Activated naive CD4-positive, alpha-beta T cell treated with anti-CD3 and anti-CD28 coated beads for 36 hours (primary cell): ENCODE measurements at regions not wholly inside any gene's neighbourhood (a gene's known extent, or its start where the extent isn't known, plus 50 kb on each side); places are given as distances from the start of the nearest gene placed in this dataset.

Experiments
- CTCF ChIA-PET: fragments of 350-600 bp; sonication (Branson Sonifier 250); formaldehyde crosslinking; loops from one replicate; lab custom pipeline; 2021; ENCODE audit warnings: antibody characterized with exemption; lab: Charles Lee
- DNase-seq: peaks from one replicate; pipeline ENCODE4 v3.0.0-alpha.2; 2020
- H3K27ac Mint-ChIP-seq: one replicate; pipeline ENCODE4 v1.8.0; 2021; ENCODE audit warnings: mild to moderate bottlenecking, mixed read lengths
- H3K27me3 Mint-ChIP-seq: one replicate; pipeline ENCODE4 v1.8.0; 2021; ENCODE audit warnings: low read depth, mixed read lengths
- H3K36me3 Mint-ChIP-seq: one replicate; pipeline ENCODE4 v1.8.0; 2021; ENCODE audit warnings: low read depth, mixed read lengths
- H3K4me1 Mint-ChIP-seq: one replicate; pipeline ENCODE4 v1.8.0; 2021; ENCODE audit warnings: low read depth, mixed read lengths
- H3K4me3 Mint-ChIP-seq: one replicate; pipeline ENCODE4 v1.8.0; 2021; ENCODE audit warnings: mild to moderate bottlenecking, moderate library complexity, mixed read lengths
- H3K9me3 Mint-ChIP-seq: one replicate; pipeline ENCODE4 v1.8.0; 2021; ENCODE audit warnings: mixed read lengths
- intact Hi-C: fragments of 100-400 bp; cut with micrococcal nuclease; formaldehyde crosslinking; loops from one replicate; pipeline ENCODE4 v1.15.1; 2023

DNA sequence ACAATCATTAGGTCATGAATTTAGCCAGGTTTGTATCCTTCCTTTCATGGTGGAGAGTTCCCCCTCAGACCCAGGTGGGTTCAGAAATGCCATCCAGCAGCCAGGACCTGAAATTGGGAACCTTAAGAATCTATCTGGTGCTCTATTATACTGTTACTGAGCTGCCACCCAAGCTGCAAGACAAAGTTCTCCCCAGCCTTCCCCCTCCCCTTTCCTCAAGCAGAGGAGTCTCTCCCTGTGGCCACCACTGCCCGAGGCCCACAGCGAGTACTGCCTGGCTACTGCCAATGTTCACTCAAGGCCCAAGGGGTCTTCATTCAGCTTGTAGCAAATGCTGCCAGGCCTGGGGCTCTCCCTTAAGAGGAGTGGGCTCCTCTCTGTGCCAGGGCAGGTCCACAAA is 133.8 kb downstream of the TMEM38B start:
- Mint-ChIP-seq H3K4me3 (no peak overlapping the region), H3K27me3 (no peaks in the 10 kb centered on the region), H3K27ac (no peak overlapping the region), H3K9me3 (peaks cover 5% of the 10 kb centered on the region), H3K4me1 (no peaks in the 10 kb centered on the region), H3K36me3 (peaks cover 2% of the 10 kb centered on the region)
- CTCF ChIA-PET: interaction anchor here (0.5 to 3.1 kb wide), 3 partner anchors 14 to 697 kb away, joined by 3 to 10 read pairs (median 3); no protein-coding TSS in a partner anchor
- DNase-seq: no peak
- intact Hi-C loops: no loop called here

DNA sequence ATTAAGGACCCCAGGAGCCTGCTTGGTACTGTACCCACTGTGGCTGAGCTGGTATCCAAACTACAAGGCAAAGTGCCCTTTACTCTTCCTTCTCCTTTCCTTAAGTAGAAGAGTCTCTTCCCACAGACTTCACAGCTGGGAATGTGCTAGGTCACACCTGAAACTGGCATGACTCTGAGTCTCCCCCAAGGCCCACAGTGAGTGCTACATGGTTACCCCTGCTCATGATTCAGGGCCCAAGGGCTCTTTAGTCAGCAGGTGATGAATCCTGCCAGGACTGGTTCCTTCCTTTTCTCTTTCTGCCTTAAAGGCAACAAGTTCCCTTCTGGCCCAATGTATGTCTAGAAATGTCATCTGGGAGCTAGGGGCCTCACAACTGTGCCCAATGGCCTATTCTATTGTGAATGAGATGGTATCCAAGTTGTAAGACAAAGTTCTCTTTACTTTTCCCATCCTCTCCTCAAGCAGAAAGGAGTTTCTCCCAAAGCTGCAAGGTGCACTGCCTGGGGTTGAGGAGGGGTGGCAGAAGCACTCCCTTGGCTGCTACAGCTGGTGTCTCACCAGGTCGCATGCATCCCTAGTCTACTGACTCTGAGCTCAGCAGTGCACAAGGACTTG is 134.4 kb downstream of the TMEM38B start:
- intact Hi-C loops: no loop called here
- no peak overlapping the region for H3K4me3 Mint-ChIP-seq
- CTCF ChIA-PET: interaction anchor here (0.5 to 3.1 kb wide), 3 partner anchors 13 to 696 kb away, joined by 3 to 10 read pairs (median 3); no protein-coding TSS in a partner anchor

DNA sequence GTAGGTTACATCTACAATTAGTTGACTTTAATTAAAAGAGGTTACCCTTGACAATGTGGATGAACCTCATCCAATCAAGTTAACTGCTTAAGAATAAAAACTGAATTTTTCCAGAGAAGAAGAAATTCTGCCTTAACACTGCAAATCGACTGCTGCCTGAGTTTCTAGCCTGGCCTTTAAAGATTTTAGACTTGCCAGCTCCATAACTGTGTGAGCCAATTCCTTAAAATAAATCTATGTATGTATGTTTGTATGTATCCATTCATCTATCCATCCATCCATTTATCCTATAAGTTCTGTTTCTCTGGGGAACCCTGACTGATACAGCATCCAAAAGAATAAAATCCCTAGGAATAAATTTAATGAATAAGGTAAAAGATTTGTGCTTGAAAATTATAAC is 136.1 kb downstream of the TMEM38B start:
- no peak overlapping the region for H3K4me3 Mint-ChIP-seq
- CTCF ChIA-PET: no interaction called here
- H3K27me3 Mint-ChIP-seq: no peaks in the 10 kb centered on the region
- DNase-seq: no peak
- peaks cover 2% of the 10 kb centered on the region for H3K36me3 Mint-ChIP-seq
- intact Hi-C loops: no loop called here
- no peaks in the 10 kb centered on the region for H3K9me3 Mint-ChIP-seq
- H3K4me1 Mint-ChIP-seq: no peaks in the 10 kb centered on the region
- H3K27ac Mint-ChIP-seq: no peak overlapping the region

More for the DNA sequence above, 134.4 kb downstream of the TMEM38B start:
- Mint-ChIP-seq H3K4me1 (no peaks in the 10 kb centered on the region), H3K27me3 (no peaks in the 10 kb centered on the region), H3K36me3 (peaks cover 2% of the 10 kb centered on the region), H3K27ac (no peak overlapping the region), H3K9me3 (peaks cover under 1% of the 10 kb centered on the region)
- no peak for DNase-seq

DNA sequence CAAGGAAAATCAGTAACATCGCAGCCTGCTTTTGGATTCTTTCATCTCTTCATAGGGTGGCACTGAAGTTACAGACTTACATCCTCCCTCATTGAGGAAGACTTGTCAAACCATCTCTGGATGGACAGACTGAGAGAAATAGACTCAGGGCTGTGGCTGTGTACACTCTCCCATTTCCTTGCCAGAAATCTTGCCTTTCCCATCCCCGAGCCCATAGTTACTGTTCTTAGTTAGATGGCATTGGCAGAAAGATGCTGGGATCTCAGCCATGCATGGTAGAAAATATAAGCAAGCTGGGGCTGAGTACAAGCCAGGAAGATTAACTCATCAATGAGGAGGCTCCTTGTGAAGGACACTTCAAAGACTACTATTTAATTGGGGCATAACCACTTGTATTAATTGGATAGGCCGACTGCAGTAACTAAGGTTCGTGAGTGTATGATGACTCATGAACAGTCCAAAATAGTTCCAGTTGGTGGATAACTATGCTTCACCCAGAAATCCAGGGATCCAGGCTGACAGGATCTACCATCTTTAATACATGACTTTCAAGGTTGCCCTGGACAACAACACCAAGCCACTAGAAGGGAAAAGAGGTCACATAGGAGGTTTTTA is 137.9 kb downstream of the TMEM38B start:
- intact Hi-C loops: no loop called here
- Mint-ChIP-seq H3K36me3 (peaks cover 2% of the 10 kb centered on the region), H3K4me1 (no peaks in the 10 kb centered on the region), H3K27me3 (no peaks in the 10 kb centered on the region), H3K4me3 (no peak overlapping the region), H3K27ac (no peak overlapping the region), H3K9me3 (no peaks in the 10 kb centered on the region)
- no peak for DNase-seq
- CTCF ChIA-PET: interaction anchor here (2.6 kb wide), 1 partner anchor 10 kb away, joined by 7 read pairs; no protein-coding TSS in a partner anchor

DNA sequence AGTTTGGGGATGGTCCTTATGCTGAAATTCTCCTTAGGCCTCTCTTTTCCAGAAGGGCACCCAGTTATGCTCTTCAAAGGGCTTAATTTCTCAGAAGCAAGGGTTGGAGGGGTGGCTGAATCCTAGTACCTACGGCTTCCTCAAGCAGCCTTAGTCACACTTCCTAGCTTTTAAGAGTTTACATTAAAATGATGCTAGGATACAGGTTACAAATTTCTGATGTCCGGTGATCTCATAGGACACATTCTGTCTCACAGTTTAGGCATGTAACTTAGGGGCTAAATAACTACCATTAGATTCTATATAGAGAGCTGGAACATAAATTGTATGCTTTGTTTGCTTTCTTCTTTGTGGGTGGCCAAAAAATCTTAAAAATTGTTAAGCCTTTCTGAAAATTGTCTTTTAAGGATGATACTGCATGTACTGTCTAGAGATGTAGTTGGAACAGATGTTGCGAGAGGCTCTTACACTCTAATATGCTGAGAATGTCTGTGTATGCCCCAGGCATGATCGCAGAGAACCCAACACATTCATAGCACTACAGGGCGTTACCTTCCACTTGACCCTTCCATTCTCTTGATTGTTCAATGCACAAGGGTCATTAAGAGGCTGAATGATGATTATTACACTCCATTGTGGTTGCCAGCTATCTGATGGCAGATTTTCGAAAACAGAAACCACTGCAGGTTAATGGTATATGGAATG is 139.1 kb downstream of the TMEM38B start:
- peaks cover 2% of the 10 kb centered on the region for H3K36me3 Mint-ChIP-seq
- CTCF ChIA-PET: interaction anchor here (1.3 to 2.6 kb wide), 2 partner anchors 8 to 48 kb away, joined by 3 to 7 read pairs; no protein-coding TSS in a partner anchor
- no peaks in the 10 kb centered on the region for H3K4me1 Mint-ChIP-seq

DNA sequence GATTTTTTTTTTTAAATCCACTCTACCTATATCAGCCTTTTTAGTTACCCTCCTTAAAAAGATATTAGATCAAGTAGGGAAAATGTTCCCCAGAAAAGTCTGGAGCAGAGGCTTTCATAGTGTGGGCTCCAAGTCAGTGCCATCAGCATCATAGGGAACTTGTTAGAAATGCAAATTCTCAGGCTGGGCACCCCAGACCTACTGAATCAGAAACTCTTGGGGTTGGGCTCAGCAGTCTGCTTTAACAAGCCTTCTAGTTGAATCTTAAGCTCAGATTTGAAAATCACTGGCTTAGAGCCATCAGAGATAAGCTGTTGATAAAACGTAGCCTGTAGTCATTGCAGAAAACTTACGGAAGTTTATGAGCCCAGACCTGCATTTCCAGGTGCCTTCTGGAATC is 140.1 kb downstream of the TMEM38B start:
- no peaks in the 10 kb centered on the region for H3K9me3 Mint-ChIP-seq
- H3K4me3 Mint-ChIP-seq: no peak overlapping the region
- H3K36me3 Mint-ChIP-seq: no peaks in the 10 kb centered on the region
- no peaks in the 10 kb centered on the region for H3K4me1 Mint-ChIP-seq
- H3K27me3 Mint-ChIP-seq: no peaks in the 10 kb centered on the region
- no peak for DNase-seq
- no peak overlapping the region for H3K27ac Mint-ChIP-seq
- CTCF ChIA-PET: interaction anchor here (1.3 to 2.6 kb wide), 2 partner anchors 7 to 47 kb away, joined by 3 to 7 read pairs; no protein-coding TSS in a partner anchor
- intact Hi-C loops: no loop called here

More for the DNA sequence above, 139.1 kb downstream of the TMEM38B start:
- Mint-ChIP-seq H3K27me3 (no peaks in the 10 kb centered on the region), H3K4me3 (no peak overlapping the region), H3K27ac (no peak overlapping the region), H3K9me3 (no peaks in the 10 kb centered on the region)
- intact Hi-C loops: no loop called here
- no peak for DNase-seq

DNA sequence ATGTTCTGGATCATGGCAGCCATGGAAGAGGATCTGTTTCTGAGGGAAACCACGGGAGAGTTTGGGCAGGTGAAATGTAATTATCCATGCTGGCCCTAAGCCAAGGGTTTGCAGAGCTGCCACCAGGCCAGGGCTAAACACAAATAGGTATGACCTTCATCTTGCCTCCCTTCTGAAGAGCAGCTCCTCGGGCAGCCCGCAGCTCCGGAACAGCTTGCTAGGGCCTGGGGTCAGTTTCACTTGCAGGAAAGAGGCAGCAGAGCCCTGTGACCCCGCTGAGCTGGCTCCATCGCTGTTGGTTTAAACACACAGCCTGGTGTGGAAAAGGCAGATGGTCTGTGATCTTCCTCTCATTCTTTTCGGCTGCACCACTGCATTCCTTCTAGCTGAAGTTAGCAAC is 141.4 kb downstream of the TMEM38B start:
- no peaks in the 10 kb centered on the region for H3K4me1 Mint-ChIP-seq
- H3K27ac Mint-ChIP-seq: no peak overlapping the region
- CTCF ChIA-PET: no interaction called here
- no peaks in the 10 kb centered on the region for H3K9me3 Mint-ChIP-seq
- H3K4me3 Mint-ChIP-seq: no peak overlapping the region
- intact Hi-C loops: no loop called here
- H3K36me3 Mint-ChIP-seq: no peaks in the 10 kb centered on the region
- H3K27me3 Mint-ChIP-seq: no peaks in the 10 kb centered on the region
- DNase-seq: no peak

DNA sequence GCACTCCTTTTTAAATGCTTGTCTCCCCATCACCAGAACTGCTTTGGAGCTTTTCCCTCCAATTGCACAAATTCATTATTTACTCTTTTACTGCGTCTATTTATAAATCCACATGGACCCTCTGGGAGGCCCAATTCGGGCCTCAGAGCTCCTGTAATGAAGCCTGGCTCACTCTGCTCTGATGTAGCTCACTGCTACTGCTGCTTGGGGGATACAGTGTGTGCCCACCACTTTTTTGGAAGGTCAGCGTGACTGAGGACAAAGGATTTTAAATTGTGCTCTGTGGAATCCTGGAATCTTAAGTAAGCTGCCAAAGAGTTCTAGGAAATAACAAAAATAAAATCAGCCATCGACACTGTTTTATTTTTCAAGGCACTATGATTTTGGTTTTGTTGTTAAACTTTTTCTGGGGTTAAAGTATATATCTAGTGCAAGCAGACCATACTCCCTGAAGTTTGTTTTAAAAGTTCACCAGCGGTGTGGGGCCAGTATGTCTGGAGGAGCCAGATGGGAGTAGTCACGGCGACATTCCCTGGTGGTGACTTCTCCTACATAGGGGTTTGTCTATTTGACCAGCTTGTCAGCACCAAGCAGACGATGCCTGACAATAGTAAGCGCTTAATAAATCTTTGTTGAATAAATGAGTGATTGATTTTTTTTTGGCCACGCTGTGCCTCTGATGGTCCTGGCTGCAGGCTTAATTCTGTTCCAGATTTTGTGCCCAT is 142.8 kb downstream of the TMEM38B start:
- H3K36me3 Mint-ChIP-seq: no peaks in the 10 kb centered on the region
- intact Hi-C loops: no loop called here
- no peaks in the 10 kb centered on the region for H3K4me1 Mint-ChIP-seq
- H3K27me3 Mint-ChIP-seq: no peaks in the 10 kb centered on the region
- H3K27ac Mint-ChIP-seq: no peak overlapping the region
- H3K4me3 Mint-ChIP-seq: no peak overlapping the region
- DNase-seq: no peak
- CTCF ChIA-PET: interaction anchor here (0.7 to 1.0 kb wide), 2 partner anchors 8 to 1496 kb away, joined by 3 read pairs; no protein-coding TSS in a partner anchor
- no peaks in the 10 kb centered on the region for H3K9me3 Mint-ChIP-seq

DNA sequence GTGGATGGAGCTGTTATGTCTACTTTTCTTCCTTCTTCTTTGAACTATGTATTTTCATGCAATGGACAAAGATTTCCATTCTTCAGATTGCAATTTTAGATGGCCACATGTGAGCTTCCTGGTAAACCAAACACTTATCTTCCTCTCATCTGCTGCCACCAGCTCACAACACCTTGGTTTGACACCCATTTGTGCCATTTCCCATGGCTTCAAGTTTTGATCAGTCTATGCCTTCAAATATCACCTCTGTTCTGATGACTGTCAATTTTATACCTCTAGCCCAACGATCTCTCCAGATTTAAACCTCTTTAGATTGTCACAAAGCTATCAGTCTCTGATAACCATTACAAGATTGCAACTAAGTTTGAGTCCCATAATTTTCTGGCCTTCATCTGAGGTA is 147.2 kb downstream of the TMEM38B start:
- Mint-ChIP-seq H3K27me3 (no peaks in the 10 kb centered on the region), H3K36me3 (no peaks in the 10 kb centered on the region), H3K9me3 (no peaks in the 10 kb centered on the region), H3K27ac (no peak overlapping the region), H3K4me1 (no peaks in the 10 kb centered on the region), H3K4me3 (no peak overlapping the region)
- CTCF ChIA-PET: interaction anchor here (0.6 to 7.6 kb wide), 9 partner anchors 9 to 521 kb away, joined by 3 to 149 read pairs (median 7); no protein-coding TSS in a partner anchor
- intact Hi-C loops: loop anchor here (5.0 kb wide), 2 partner anchors 234 to 1021 kb away; partner anchors contain the start of gene ZNF462
- DNase-seq: no peak

DNA sequence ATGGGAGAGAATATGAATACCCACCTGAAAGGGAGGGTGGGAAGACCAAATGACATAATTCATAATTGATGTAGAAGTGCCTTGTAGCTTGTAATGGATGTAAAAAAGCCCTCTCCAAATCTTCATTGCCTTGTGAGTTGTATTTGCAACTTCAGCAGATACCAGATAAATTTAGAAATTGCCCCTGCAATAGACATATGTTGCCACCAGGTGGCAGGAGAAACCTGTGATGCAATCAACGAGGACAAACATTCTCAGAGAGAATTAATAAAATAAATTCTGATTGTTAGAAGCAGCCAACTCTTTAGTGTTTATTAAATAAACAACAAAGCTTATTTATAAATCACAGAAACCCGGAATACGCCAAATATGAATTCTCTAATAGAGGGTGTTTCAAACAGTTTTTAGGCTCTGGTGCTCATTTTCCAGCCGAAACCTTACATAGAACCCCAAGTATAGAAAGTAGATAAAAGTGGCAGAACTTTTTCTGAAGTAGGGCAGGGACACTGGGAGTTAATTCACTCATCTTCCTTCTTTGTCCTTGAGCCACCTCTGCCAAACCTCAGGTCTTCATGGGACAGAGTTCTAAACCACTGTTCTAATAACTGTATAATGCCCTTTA is 147.8 kb downstream of the TMEM38B start:
- Mint-ChIP-seq H3K4me1 (no peaks in the 10 kb centered on the region), H3K27ac (no peak overlapping the region), H3K27me3 (no peaks in the 10 kb centered on the region), H3K4me3 (no peak overlapping the region), H3K9me3 (no peaks in the 10 kb centered on the region), H3K36me3 (no peaks in the 10 kb centered on the region)
- intact Hi-C loops: loop anchor here (1.0 to 5.0 kb wide), 4 partner anchors 39 to 1330 kb away; partner anchors contain the start of gene ZNF462
- CTCF ChIA-PET: interaction anchor here (0.6 to 7.6 kb wide), 11 partner anchors 9 to 521 kb away, joined by 3 to 149 read pairs (median 5); no protein-coding TSS in a partner anchor
- DNase-seq: peak; percentile 61

DNA sequence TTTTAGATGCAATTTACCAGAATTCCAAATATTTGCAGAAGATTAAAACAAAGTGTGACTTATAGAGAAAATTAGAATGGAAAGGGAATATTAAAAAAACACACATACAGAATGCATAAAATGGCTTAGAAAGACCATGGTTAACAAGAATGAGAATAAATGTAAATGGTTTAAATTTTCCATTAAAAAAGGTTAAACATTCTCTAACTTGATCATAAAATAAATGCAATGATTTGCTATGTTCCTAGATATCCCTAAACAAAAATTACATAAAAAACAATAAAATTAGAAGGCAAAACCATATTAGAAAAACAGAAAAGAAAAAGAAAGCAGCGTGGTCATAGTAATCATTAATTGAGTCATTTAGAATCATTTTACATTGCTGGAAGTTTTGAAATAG is 152.5 kb downstream of the TMEM38B start:
- CTCF ChIA-PET: no interaction called here
- Mint-ChIP-seq H3K27ac (no peak overlapping the region), H3K4me1 (no peaks in the 10 kb centered on the region), H3K9me3 (no peaks in the 10 kb centered on the region), H3K36me3 (no peaks in the 10 kb centered on the region), H3K27me3 (no peaks in the 10 kb centered on the region), H3K4me3 (no peak overlapping the region)
- DNase-seq: no peak
- intact Hi-C loops: no loop called here
